OCI-LY1 (cell line): ENCODE measurements at regions not wholly inside any gene's neighbourhood (a gene's known extent, or its start where the extent isn't known, plus 50 kb on each side); places are given as distances from the start of the nearest gene placed in this dataset.

ENCODE experiments used
- CTCF ChIP-seq: fragments of 200-600 bp; sonication (generic), shearing (Covaris generic); IDR thresholded peaks from 2 replicates; pipeline ENCODE4 v1.5.1; 2017; ENCODE audit warnings: mild to moderate bottlenecking, antibody characterized with exemption, low read length, moderate library complexity, mixed read lengths
- EZH2 ChIP-seq: fragments of 200-600 bp; sonication (generic), shearing (Covaris generic); IDR thresholded peaks from 2 replicates; pipeline ENCODE4 v1.8.0; 2017; ENCODE audit warnings: borderline replicate concordance, mixed run types, mild to moderate bottlenecking, antibody characterized with exemption, low read length, moderate library complexity, mixed read lengths

GRCh38 chr15:31471731-31472430 lies 145.2 kb downstream of the KLF13 start:
- TF ChIP-seq CTCF (no peak), EZH2 (no peak)
